ENCODE measurements at regions not wholly inside any gene's neighbourhood (a gene's known extent, or its start where the extent isn't known, plus 50 kb on each side); places are given as distances from the start of the nearest gene placed in this dataset.
"Not testable (repeated sequence)": the region's sequence is repeated elsewhere in the genome, so short reads cannot be mapped to it uniquely, and the experiment has no call there.

- not testable (repeated sequence) for ATAC-seq (ENCODE audit: insufficient read depth, low read depth); H2AFZ ChIP-seq (ENCODE audit: low read depth, low read length); DNase-seq
Observed at GRCh38 chr1:149157409-149157808, 54.1 kb upstream of the NBPF9 start.

GRCh38 chr1:149158308-149158707 is 55.0 kb upstream of the NBPF9 start:
- not testable (repeated sequence) for H3K9me3 ChIP-seq (ENCODE audit: insufficient read depth, low read length, severe bottlenecking); H3K36me3 ChIP-seq (ENCODE audit: insufficient read depth, low read length); H3K4me1 ChIP-seq (ENCODE audit: insufficient read depth, low read length); H3K79me2 ChIP-seq (ENCODE audit: insufficient read depth, low read length); H3K4me3 ChIP-seq (ENCODE audit: low read depth in 1 of 2, low read length in 2 of 2); H3K9ac ChIP-seq (ENCODE audit: low read depth, low read length); H4K20me1 ChIP-seq (ENCODE audit: insufficient read depth, low read length); H3K4me2 ChIP-seq (ENCODE audit: insufficient read depth, low read length); DNase-seq; H2AFZ ChIP-seq (ENCODE audit: low read depth, low read length); ATAC-seq (ENCODE audit: insufficient read depth, low read depth); H3K27me3 ChIP-seq (ENCODE audit: insufficient read depth, low read length, poor library complexity); H3K27ac ChIP-seq (ENCODE audit: low read length)

More at GRCh38 chr1:149157409-149157808, 54.1 kb upstream of the NBPF9 start:
- H3K4me2 ChIP-seq (ENCODE audit: insufficient read depth, low read length); H3K9me3 ChIP-seq (ENCODE audit: insufficient read depth, low read length, severe bottlenecking); H4K20me1 ChIP-seq (ENCODE audit: insufficient read depth, low read length); H3K27ac ChIP-seq (ENCODE audit: low read length); H3K9ac ChIP-seq (ENCODE audit: low read depth, low read length); H3K4me1 ChIP-seq (ENCODE audit: insufficient read depth, low read length); H3K36me3 ChIP-seq (ENCODE audit: insufficient read depth, low read length); H3K79me2 ChIP-seq (ENCODE audit: insufficient read depth, low read length); H3K27me3 ChIP-seq (ENCODE audit: insufficient read depth, low read length, poor library complexity); H3K4me3 ChIP-seq (ENCODE audit: low read depth in 1 of 2, low read length in 2 of 2): not testable (repeated sequence)

- H3K4me3 ChIP-seq (ENCODE audit: low read depth in 1 of 2, low read length in 2 of 2); DNase-seq; H3K27me3 ChIP-seq (ENCODE audit: insufficient read depth, low read length, poor library complexity); H3K9ac ChIP-seq (ENCODE audit: low read depth, low read length); H3K4me2 ChIP-seq (ENCODE audit: insufficient read depth, low read length); H3K4me1 ChIP-seq (ENCODE audit: insufficient read depth, low read length); H3K79me2 ChIP-seq (ENCODE audit: insufficient read depth, low read length); H3K9me3 ChIP-seq (ENCODE audit: insufficient read depth, low read length, severe bottlenecking); H3K27ac ChIP-seq (ENCODE audit: low read length); ATAC-seq (ENCODE audit: insufficient read depth, low read depth); H2AFZ ChIP-seq (ENCODE audit: low read depth, low read length); H3K36me3 ChIP-seq (ENCODE audit: insufficient read depth, low read length); H4K20me1 ChIP-seq (ENCODE audit: insufficient read depth, low read length): not testable (repeated sequence)
Observed at GRCh38 chr1:149163063-149163444, 59.7 kb upstream of the NBPF9 start.

GRCh38 chr1:149174765-149175164 is 71.4 kb upstream of the NBPF9 start:
- not testable (repeated sequence) for H3K4me2 ChIP-seq (ENCODE audit: insufficient read depth, low read length); H3K27ac ChIP-seq (ENCODE audit: low read length)

GRCh38 chr1:149175812-149176211 is 72.5 kb upstream of the NBPF9 start:
- H3K4me1 ChIP-seq (ENCODE audit: insufficient read depth, low read length); H4K20me1 ChIP-seq (ENCODE audit: insufficient read depth, low read length); H3K9ac ChIP-seq (ENCODE audit: low read depth, low read length); H3K9me3 ChIP-seq (ENCODE audit: insufficient read depth, low read length, severe bottlenecking); H3K36me3 ChIP-seq (ENCODE audit: insufficient read depth, low read length); H3K79me2 ChIP-seq (ENCODE audit: insufficient read depth, low read length); ATAC-seq (ENCODE audit: insufficient read depth, low read depth); H3K27ac ChIP-seq (ENCODE audit: low read length); H2AFZ ChIP-seq (ENCODE audit: low read depth, low read length): not testable (repeated sequence)
- peak overlapping the region in 1 of 2 experiments; percentile 44; a peak in 1 of 4 replicates for H3K4me3 ChIP-seq (ENCODE audit: low read depth in 1 of 2, low read length in 2 of 2)
- DNase-seq: peak; percentile 27
- H3K4me2 ChIP-seq (ENCODE audit: insufficient read depth, low read length): peak overlapping the region; percentile 54; the same call in 1 of the 2 replicates
- H3K27me3 ChIP-seq (ENCODE audit: insufficient read depth, low read length, poor library complexity): peaks cover 10% of the 10 kb centered on the region

More at GRCh38 chr1:149174765-149175164, 71.4 kb upstream of the NBPF9 start:
- H3K4me1 ChIP-seq (ENCODE audit: insufficient read depth, low read length); H3K79me2 ChIP-seq (ENCODE audit: insufficient read depth, low read length); H3K9ac ChIP-seq (ENCODE audit: low read depth, low read length); H3K4me3 ChIP-seq (ENCODE audit: low read depth in 1 of 2, low read length in 2 of 2); H2AFZ ChIP-seq (ENCODE audit: low read depth, low read length); H4K20me1 ChIP-seq (ENCODE audit: insufficient read depth, low read length); H3K36me3 ChIP-seq (ENCODE audit: insufficient read depth, low read length); DNase-seq; H3K9me3 ChIP-seq (ENCODE audit: insufficient read depth, low read length, severe bottlenecking); ATAC-seq (ENCODE audit: insufficient read depth, low read depth): not testable (repeated sequence)
- H3K27me3 ChIP-seq (ENCODE audit: insufficient read depth, low read length, poor library complexity): peaks cover 10% of the 10 kb centered on the region

GRCh38 chr1:149176453-149177316 is 73.3 kb upstream of the NBPF9 start:
- not testable (repeated sequence) for ATAC-seq (ENCODE audit: insufficient read depth, low read depth); H3K4me1 ChIP-seq (ENCODE audit: insufficient read depth, low read length); H3K36me3 ChIP-seq (ENCODE audit: insufficient read depth, low read length); H3K27ac ChIP-seq (ENCODE audit: low read length); H3K79me2 ChIP-seq (ENCODE audit: insufficient read depth, low read length); H3K9me3 ChIP-seq (ENCODE audit: insufficient read depth, low read length, severe bottlenecking); H4K20me1 ChIP-seq (ENCODE audit: insufficient read depth, low read length); H2AFZ ChIP-seq (ENCODE audit: low read depth, low read length)
- peak overlapping the region; percentile 14 to 58; a peak in 3 of 4 replicates for H3K4me3 ChIP-seq (ENCODE audit: low read depth in 1 of 2, low read length in 2 of 2)
- H3K9ac ChIP-seq (ENCODE audit: low read depth, low read length): peak overlapping the region; percentile 47
- H3K27me3 ChIP-seq (ENCODE audit: insufficient read depth, low read length, poor library complexity): peaks cover 10% of the 10 kb centered on the region
- DNase-seq: peak; percentile 51
- peak overlapping the region; percentile 62 for H3K4me2 ChIP-seq (ENCODE audit: insufficient read depth, low read length)

GRCh38 chr1:149190742-149191141 is 87.4 kb upstream of the NBPF9 start:
- ATAC-seq (ENCODE audit: insufficient read depth, low read depth); H3K36me3 ChIP-seq (ENCODE audit: insufficient read depth, low read length); H3K4me1 ChIP-seq (ENCODE audit: insufficient read depth, low read length); DNase-seq; H3K79me2 ChIP-seq (ENCODE audit: insufficient read depth, low read length); H3K9me3 ChIP-seq (ENCODE audit: insufficient read depth, low read length, severe bottlenecking); H2AFZ ChIP-seq (ENCODE audit: low read depth, low read length); H3K9ac ChIP-seq (ENCODE audit: low read depth, low read length); H3K27me3 ChIP-seq (ENCODE audit: insufficient read depth, low read length, poor library complexity); H3K27ac ChIP-seq (ENCODE audit: low read length); H3K4me2 ChIP-seq (ENCODE audit: insufficient read depth, low read length); H3K4me3 ChIP-seq (ENCODE audit: low read depth in 1 of 2, low read length in 2 of 2); H4K20me1 ChIP-seq (ENCODE audit: insufficient read depth, low read length): not testable (repeated sequence)

- not testable (repeated sequence) for H4K20me1 ChIP-seq (ENCODE audit: insufficient read depth, low read length); H3K36me3 ChIP-seq (ENCODE audit: insufficient read depth, low read length); H3K27me3 ChIP-seq (ENCODE audit: insufficient read depth, low read length, poor library complexity); H3K9ac ChIP-seq (ENCODE audit: low read depth, low read length); H3K4me2 ChIP-seq (ENCODE audit: insufficient read depth, low read length); H2AFZ ChIP-seq (ENCODE audit: low read depth, low read length); H3K9me3 ChIP-seq (ENCODE audit: insufficient read depth, low read length, severe bottlenecking); H3K27ac ChIP-seq (ENCODE audit: low read length); H3K4me1 ChIP-seq (ENCODE audit: insufficient read depth, low read length); ATAC-seq (ENCODE audit: insufficient read depth, low read depth); DNase-seq; H3K79me2 ChIP-seq (ENCODE audit: insufficient read depth, low read length); H3K4me3 ChIP-seq (ENCODE audit: low read depth in 1 of 2, low read length in 2 of 2)
Observed at GRCh38 chr1:149196651-149197050, 93.3 kb upstream of the NBPF9 start.

All from DND-41 (cell line).